ENCODE measurements at regions not wholly inside any gene's neighbourhood (a gene's known extent, or its start where the extent isn't known, plus 50 kb on each side); places are given as distances from the start of the nearest gene placed in this dataset.
"Not testable (repeated sequence)": the region's sequence is repeated elsewhere in the genome, so short reads cannot be mapped to it uniquely, and the experiment has no call there.

GRCh38 chr7:91598791-91599190 is 281.7 kb downstream of the MTERF1 start:
- CTCF ChIA-PET = no interaction called here
- H3K27me3 Mint-ChIP-seq = no peaks in the 10 kb centered on the region
- POLR2A ChIA-PET = no interaction called here
- H3K27ac Mint-ChIP-seq = no peak overlapping the region
- no peaks in the 10 kb centered on the region for H3K9me3 Mint-ChIP-seq
- H3K4me3 Mint-ChIP-seq = no peak overlapping the region
- DNase-seq = no peak
- no peaks in the 10 kb centered on the region for H3K4me1 Mint-ChIP-seq
- H3K36me3 Mint-ChIP-seq (ENCODE audit: low read depth) = no peaks in the 10 kb centered on the region

- Mint-ChIP-seq H3K27ac (no peak overlapping the region), H3K4me1 (no peaks in the 10 kb centered on the region), H3K27me3 (no peaks in the 10 kb centered on the region), H3K36me3 (ENCODE audit: low read depth) (no peaks in the 10 kb centered on the region), H3K4me3 (no peak overlapping the region), H3K9me3 (no peaks in the 10 kb centered on the region)
- no peak for DNase-seq
- ChIA-PET CTCF (no interaction called here), POLR2A (no interaction called here)
These were observed 280.4 kb downstream of the MTERF1 start for GRCh38 chr7:91600112-91600511.

DNA sequence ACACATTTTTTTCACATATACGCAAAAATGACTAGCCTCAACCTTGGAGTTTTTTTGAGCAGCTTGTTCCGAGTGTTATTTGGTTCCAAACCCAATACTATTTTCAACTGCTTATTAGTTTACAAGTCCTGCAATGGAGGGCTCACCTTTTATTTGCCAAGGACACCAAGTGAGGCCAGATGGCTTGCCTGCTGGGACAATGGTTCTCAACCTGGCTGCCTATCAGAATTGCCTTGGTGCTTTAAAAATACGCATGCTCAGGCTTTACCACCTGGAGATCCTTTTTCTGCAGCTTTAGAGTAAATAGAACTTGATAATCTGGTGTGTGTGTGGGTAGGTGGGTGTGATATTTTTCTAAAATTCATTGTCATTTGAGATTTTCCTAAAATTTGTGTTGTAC is 276.8 kb downstream of the MTERF1 start:
- H3K4me1 Mint-ChIP-seq = no peaks in the 10 kb centered on the region
- POLR2A ChIA-PET = no interaction called here
- H3K9me3 Mint-ChIP-seq = no peaks in the 10 kb centered on the region
- H3K36me3 Mint-ChIP-seq (ENCODE audit: low read depth) = no peaks in the 10 kb centered on the region
- DNase-seq = no peak
- no peak overlapping the region for H3K27ac Mint-ChIP-seq
- no peak overlapping the region for H3K4me3 Mint-ChIP-seq
- peaks cover 4% of the 10 kb centered on the region for H3K27me3 Mint-ChIP-seq
- CTCF ChIA-PET = no interaction called here

GRCh38 chr7:91608606-91609005 is 271.9 kb downstream of the MTERF1 start:
- no peak overlapping the region for H3K4me3 Mint-ChIP-seq
- ChIA-PET CTCF (no interaction called here), POLR2A (no interaction called here)
- H3K27ac Mint-ChIP-seq = no peak overlapping the region
- DNase-seq = no peak
- H3K27me3 Mint-ChIP-seq = peaks cover 5% of the 10 kb centered on the region
- H3K36me3 Mint-ChIP-seq (ENCODE audit: low read depth) = no peaks in the 10 kb centered on the region
- H3K4me1 Mint-ChIP-seq = no peaks in the 10 kb centered on the region
- no peaks in the 10 kb centered on the region for H3K9me3 Mint-ChIP-seq

GRCh38 chr7:91609525-91609924 is 271.0 kb downstream of the MTERF1 start:
- Mint-ChIP-seq H3K36me3 (ENCODE audit: low read depth) (no peaks in the 10 kb centered on the region), H3K4me1 (no peaks in the 10 kb centered on the region), H3K27ac (no peak overlapping the region), H3K9me3 (no peaks in the 10 kb centered on the region), H3K27me3 (peaks cover 8% of the 10 kb centered on the region), H3K4me3 (no peak overlapping the region)
- POLR2A ChIA-PET = no interaction called here
- CTCF ChIA-PET = no interaction called here
- DNase-seq = no peak

DNA sequence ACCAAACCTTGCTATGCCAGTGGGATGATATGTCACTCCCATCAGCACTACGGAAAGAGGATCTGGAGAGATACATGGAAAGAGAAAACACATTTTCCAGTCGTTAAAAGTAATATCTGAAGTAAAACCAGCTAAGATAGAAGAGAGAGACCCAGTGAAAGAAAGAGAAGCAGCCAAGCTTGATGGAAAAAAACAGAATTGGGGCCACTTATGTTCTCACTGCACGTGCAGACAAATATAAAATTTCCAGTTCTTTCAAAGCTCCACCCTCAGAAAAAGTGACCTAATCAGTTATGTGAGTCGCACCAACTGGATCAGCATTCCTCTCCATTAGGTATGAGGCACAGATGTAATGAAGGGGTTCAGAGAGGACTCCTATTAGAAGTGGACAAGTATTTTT is 266.1 kb downstream of the MTERF1 start:
- Mint-ChIP-seq H3K27ac (no peak overlapping the region), H3K27me3 (peaks cover 7% of the 10 kb centered on the region), H3K36me3 (ENCODE audit: low read depth) (no peaks in the 10 kb centered on the region), H3K9me3 (no peaks in the 10 kb centered on the region), H3K4me1 (no peaks in the 10 kb centered on the region), H3K4me3 (no peak overlapping the region)
- DNase-seq = no peak
- CTCF ChIA-PET = no interaction called here
- POLR2A ChIA-PET = no interaction called here

GRCh38 chr7:91618776-91619765 is 261.4 kb downstream of the MTERF1 start:
- POLR2A ChIA-PET = no interaction called here
- no peak overlapping the region for H3K27ac Mint-ChIP-seq
- H3K4me3 Mint-ChIP-seq = no peak overlapping the region
- peaks cover 6% of the 10 kb centered on the region for H3K27me3 Mint-ChIP-seq
- no peak for DNase-seq
- no peaks in the 10 kb centered on the region for H3K36me3 Mint-ChIP-seq (ENCODE audit: low read depth)
- CTCF ChIA-PET = interaction anchor here (0.7 kb wide), 1 partner anchor 266 kb away, joined by 3 read pairs; no protein-coding TSS in a partner anchor
- H3K4me1 Mint-ChIP-seq = no peaks in the 10 kb centered on the region
- H3K9me3 Mint-ChIP-seq = no peaks in the 10 kb centered on the region

- POLR2A ChIA-PET = no interaction called here
- CTCF ChIA-PET = interaction anchor here (1.2 kb wide), 1 partner anchor 8 kb away, joined by 3 read pairs; no protein-coding TSS in a partner anchor
- H3K9me3 Mint-ChIP-seq = no peaks in the 10 kb centered on the region
- no peaks in the 10 kb centered on the region for H3K36me3 Mint-ChIP-seq (ENCODE audit: low read depth)
- no peaks in the 10 kb centered on the region for H3K4me1 Mint-ChIP-seq
- no peak overlapping the region for H3K27ac Mint-ChIP-seq
- no peak for DNase-seq
- peaks cover 4% of the 10 kb centered on the region for H3K27me3 Mint-ChIP-seq
- H3K4me3 Mint-ChIP-seq = no peak overlapping the region
These were observed 259.7 kb downstream of the MTERF1 start for GRCh38 chr7:91620827-91621226.

DNA sequence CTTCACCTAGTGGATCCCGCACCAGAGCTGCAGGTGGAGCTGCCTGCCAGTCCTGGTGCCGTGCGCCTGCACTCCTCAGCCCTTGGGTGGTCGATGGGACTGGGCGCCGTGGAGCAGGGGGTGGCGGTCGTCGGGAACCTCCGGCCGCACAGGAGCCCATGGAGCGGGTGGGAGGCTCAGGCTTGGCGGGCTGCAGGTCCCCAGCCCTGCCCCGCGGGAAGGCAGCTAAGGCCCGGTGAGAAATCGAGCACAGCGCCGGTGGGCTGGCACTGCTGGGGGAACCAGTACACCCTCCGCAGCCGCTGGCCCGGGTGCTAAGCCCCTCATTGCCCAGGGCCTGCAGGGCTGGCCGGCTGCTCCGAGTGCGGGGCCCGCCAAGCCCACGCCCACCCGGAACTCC is 253.2 kb downstream of the MTERF1 start:
- H3K4me1 Mint-ChIP-seq; H3K27ac Mint-ChIP-seq; H3K27me3 Mint-ChIP-seq; POLR2A ChIA-PET; H3K36me3 Mint-ChIP-seq (ENCODE audit: low read depth); H3K4me3 Mint-ChIP-seq; DNase-seq; H3K9me3 Mint-ChIP-seq; CTCF ChIA-PET: not testable (repeated sequence)

- DNase-seq = no peak
- no peaks in the 10 kb centered on the region for H3K27me3 Mint-ChIP-seq
- no peaks in the 10 kb centered on the region for H3K9me3 Mint-ChIP-seq
- no peak overlapping the region for H3K4me3 Mint-ChIP-seq
- H3K27ac Mint-ChIP-seq = no peak overlapping the region
- ChIA-PET POLR2A (no interaction called here), CTCF (no interaction called here)
- H3K36me3 Mint-ChIP-seq (ENCODE audit: low read depth) = no peaks in the 10 kb centered on the region
- H3K4me1 Mint-ChIP-seq = no peaks in the 10 kb centered on the region
These were observed 251.8 kb downstream of the MTERF1 start for GRCh38 chr7:91628742-91629141.

DNA sequence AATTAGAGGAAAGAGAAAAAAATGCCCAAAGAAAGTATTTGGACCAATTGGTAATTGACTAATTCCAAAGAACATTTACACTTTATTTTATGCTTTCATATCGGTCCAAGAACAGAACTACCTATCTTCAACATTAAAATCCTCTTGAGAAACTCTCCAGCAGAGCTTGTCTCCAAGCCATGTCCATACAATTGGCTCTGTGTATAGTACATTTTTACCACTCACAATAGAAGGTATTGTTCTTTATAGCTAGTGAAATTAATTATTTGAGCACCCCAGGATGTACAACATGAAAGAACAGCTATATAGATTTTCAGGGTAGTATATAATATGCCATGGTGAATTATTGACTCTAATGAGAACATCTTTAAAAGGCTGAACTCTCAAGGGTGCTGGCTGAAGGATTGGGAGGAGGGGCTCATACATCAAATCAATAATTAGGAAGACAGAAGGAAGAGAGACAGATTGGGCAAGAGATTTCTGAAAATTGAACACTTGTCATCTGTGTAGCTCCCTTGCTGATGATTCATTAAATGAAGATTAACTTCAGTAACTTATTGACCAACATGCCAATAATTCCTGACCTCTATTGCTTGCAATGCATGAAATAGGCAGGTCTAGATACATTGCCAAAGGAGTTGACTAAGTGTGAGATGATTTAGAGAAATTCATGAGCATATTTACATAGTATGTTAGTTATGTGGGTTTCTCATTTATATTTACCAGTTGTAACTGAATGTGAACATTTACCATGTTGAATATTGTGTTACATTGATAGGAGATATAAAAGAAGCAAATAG is 249.7 kb downstream of the MTERF1 start:
- no peak overlapping the region for H3K4me3 Mint-ChIP-seq
- POLR2A ChIA-PET = no interaction called here
- H3K27ac Mint-ChIP-seq = no peak overlapping the region
- no peak for DNase-seq
- no peaks in the 10 kb centered on the region for H3K36me3 Mint-ChIP-seq (ENCODE audit: low read depth)
- no peaks in the 10 kb centered on the region for H3K4me1 Mint-ChIP-seq
- CTCF ChIA-PET = no interaction called here
- no peaks in the 10 kb centered on the region for H3K9me3 Mint-ChIP-seq
- H3K27me3 Mint-ChIP-seq = no peaks in the 10 kb centered on the region

- Mint-ChIP-seq H3K4me1 (no peaks in the 10 kb centered on the region), H3K9me3 (no peaks in the 10 kb centered on the region), H3K27me3 (no peaks in the 10 kb centered on the region), H3K36me3 (ENCODE audit: low read depth) (no peaks in the 10 kb centered on the region), H3K4me3 (no peak overlapping the region), H3K27ac (no peak overlapping the region)
- no peak for DNase-seq
- POLR2A ChIA-PET = no interaction called here
- CTCF ChIA-PET = no interaction called here
These were observed 248.1 kb downstream of the MTERF1 start for GRCh38 chr7:91632234-91632940.

DNA sequence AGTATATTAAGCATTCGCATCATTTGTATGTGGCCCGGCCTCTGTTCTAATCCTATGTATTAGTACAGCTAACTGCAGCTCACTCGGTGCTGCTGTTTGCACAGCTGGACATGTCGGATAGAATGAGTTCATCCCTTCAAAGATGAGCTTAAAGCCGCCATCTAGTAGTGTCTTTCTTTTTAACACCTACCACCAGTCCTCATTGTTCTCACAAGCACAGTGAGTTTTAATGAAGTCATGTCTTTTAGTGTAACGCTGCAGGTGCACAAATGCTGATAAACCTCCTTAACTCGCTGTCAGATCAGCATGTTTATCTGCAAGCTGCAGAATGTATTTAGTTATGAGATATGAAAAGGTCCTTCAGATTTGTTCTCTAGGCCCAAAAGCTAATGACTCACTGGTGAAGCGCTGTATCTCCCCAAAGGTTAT is 247.5 kb downstream of the MTERF1 start:
- no peaks in the 10 kb centered on the region for H3K36me3 Mint-ChIP-seq (ENCODE audit: low read depth)
- DNase-seq = no peak
- H3K27me3 Mint-ChIP-seq = no peaks in the 10 kb centered on the region
- no peak overlapping the region for H3K4me3 Mint-ChIP-seq
- H3K4me1 Mint-ChIP-seq = no peaks in the 10 kb centered on the region
- ChIA-PET CTCF (no interaction called here), POLR2A (no interaction called here)
- no peak overlapping the region for H3K27ac Mint-ChIP-seq
- H3K9me3 Mint-ChIP-seq = no peaks in the 10 kb centered on the region
